OCI-LY3 (cell line): ENCODE measurements at regions not wholly inside any gene's neighbourhood (a gene's known extent, or its start where the extent isn't known, plus 50 kb on each side); places are given as distances from the start of the nearest gene placed in this dataset.

ENCODE experiments used
- CTCF ChIP-seq: fragments of 200-600, 300-600 bp; sonication (generic); IDR thresholded peaks from 2 replicates; pipeline ENCODE4 v1.5.1; 2014; ENCODE audit warnings: antibody characterized with exemption, low read length, low read depth
- EZH2phosphoT487 ChIP-seq: fragments of 200-600 bp; shearing (Covaris generic); IDR thresholded peaks from 2 replicates; pipeline ENCODE4 v1.6.1; 2018; ENCODE audit warnings: antibody characterized with exemption, mixed run types, low read depth

- TF ChIP-seq EZH2phosphoT487 (no peak), CTCF (no peak)
Observed at GRCh38 chr1:91124290-91124985, 102.6 kb upstream of the ZNF644 start.
